ENCODE measurements at regions not wholly inside any gene's neighbourhood (a gene's known extent, or its start where the extent isn't known, plus 50 kb on each side); places are given as distances from the start of the nearest gene placed in this dataset.
"Not testable (repeated sequence)": the region's sequence is repeated elsewhere in the genome, so short reads cannot be mapped to it uniquely, and the experiment has no call there.

DNA sequence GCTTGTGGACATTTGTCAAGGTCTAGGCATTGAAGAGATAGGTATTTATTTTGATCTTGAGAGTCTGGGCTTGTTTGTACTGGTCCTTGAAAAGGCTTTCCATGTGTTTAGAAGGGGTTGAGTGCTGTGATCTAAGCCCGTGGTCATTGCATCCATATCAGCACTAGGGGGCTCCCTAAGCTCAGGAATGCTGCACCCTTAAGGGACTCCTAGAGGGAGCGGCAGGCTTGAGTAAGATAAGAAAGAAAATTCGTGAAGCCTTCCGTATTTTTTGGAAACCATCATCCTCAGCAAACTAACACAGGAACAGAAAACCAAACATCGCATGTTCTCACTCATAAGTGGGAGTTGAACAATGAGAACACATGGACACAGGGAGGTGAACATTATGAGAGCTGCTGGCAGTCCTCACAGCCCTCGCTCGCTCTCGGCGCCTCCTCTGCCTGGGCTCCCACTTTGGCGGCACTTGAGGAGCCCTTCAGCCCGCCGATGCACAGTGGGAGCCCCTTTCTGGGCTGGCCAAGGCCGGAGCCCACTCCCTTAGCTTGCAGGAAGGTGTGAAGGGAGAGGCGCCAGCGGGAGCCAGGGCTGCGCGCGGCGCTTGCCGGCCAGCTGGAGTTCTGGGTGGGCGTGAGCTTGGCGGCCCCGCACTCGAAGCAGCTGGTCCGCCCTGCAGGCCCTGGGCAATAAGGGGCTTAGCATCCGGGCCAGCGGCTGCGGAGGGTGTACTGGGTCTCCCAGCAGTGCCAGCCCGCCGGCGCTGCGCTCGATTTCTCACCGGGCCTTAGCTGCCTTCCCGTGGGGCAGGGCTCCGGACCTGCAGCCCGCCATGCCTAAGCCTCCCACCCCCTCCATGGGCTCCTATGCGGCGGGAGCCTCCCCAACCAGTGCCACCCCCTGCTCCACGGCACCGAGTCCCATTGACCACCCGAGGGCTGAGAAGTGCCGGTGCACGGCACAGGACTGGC, 201.2 kb upstream of the PCDH18 start:
- H4K20me1 ChIP-seq (ENCODE audit: insufficient read depth, low read length); H2BK5ac ChIP-seq (ENCODE audit: low read depth, low read length, poor library complexity, severe bottlenecking); H3K9me1 ChIP-seq (ENCODE audit: insufficient read depth, low read length); H3K27me3 ChIP-seq (ENCODE audit: control insufficient read depth, insufficient read depth, low read length); H2BK120ac ChIP-seq (ENCODE audit: low read depth, low read length); H4K8ac ChIP-seq (ENCODE audit: low read depth in 2 of 2, low read length in 2 of 2); CTCF ChIA-PET; H3K4me2 ChIP-seq (ENCODE audit: low read depth, low read length); H3K56ac ChIP-seq (ENCODE audit: extremely low read depth, insufficient read depth, low read length); H3K9me3 ChIP-seq (ENCODE audit: control insufficient read depth, insufficient read depth, low read length); H3K27ac ChIP-seq (ENCODE audit: insufficient read depth, low read length); H2BK20ac ChIP-seq (ENCODE audit: low read depth, low read length); H2BK15ac ChIP-seq (ENCODE audit: low read depth, low read length); H3K23ac ChIP-seq (ENCODE audit: low read depth, low read length); H3K4me3 ChIP-seq (ENCODE audit: insufficient read depth, low read depth, low read length); H3K36me3 ChIP-seq (ENCODE audit: control insufficient read depth, insufficient read depth, low read length); H2AK9ac ChIP-seq (replicated peaks; ENCODE audit: low read depth, low read length, poor library complexity); H3K4me1 ChIP-seq (ENCODE audit: control insufficient read depth, insufficient read depth, low read length); H3K4ac ChIP-seq (ENCODE audit: low read depth, low read length); intact Hi-C loops (cut with micrococcal nuclease); BruUV-seq (replicated peaks); H2AFZ ChIP-seq (replicated peaks; ENCODE audit: low read length, poor library complexity); in situ Hi-C loops (cut with MboI; ENCODE audit: low sequenced_read_pairs); POLR2A ChIA-PET (ENCODE audit: unreplicated experiment); H3K18ac ChIP-seq (ENCODE audit: low read depth, low read length); ATAC-seq (ENCODE audit: low read depth); dilution Hi-C loops (cut with HindIII; ENCODE audit: low sequenced_read_pairs, unreplicated experiment); H3K9ac ChIP-seq (ENCODE audit: low read depth, low read length); H3K14ac ChIP-seq (replicated peaks; ENCODE audit: low read depth, low read length); H2AK5ac ChIP-seq (ENCODE audit: low read depth, low read length); H4K5ac ChIP-seq (ENCODE audit: low read depth, low read length); H3K79me1 ChIP-seq (ENCODE audit: low read depth in 1 of 2, low read length in 2 of 2); H4K91ac ChIP-seq (ENCODE audit: insufficient read depth, low read depth, low read length): not testable (repeated sequence)
- TF ChIP-seq RAD21 (IDR thresholded peaks at IDR 0.05; ENCODE audit: low read length), result peak; percentile 53
- TF ChIP-seq, protein P1, sequence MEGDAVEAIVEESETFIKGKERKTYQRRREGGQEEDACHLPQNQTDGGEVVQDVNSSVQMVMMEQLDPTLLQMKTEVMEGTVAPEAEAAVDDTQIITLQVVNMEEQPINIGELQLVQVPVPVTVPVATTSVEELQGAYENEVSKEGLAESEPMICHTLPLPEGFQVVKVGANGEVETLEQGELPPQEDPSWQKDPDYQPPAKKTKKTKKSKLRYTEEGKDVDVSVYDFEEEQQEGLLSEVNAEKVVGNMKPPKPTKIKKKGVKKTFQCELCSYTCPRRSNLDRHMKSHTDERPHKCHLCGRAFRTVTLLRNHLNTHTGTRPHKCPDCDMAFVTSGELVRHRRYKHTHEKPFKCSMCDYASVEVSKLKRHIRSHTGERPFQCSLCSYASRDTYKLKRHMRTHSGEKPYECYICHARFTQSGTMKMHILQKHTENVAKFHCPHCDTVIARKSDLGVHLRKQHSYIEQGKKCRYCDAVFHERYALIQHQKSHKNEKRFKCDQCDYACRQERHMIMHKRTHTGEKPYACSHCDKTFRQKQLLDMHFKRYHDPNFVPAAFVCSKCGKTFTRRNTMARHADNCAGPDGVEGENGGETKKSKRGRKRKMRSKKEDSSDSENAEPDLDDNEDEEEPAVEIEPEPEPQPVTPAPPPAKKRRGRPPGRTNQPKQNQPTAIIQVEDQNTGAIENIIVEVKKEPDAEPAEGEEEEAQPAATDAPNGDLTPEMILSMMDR (conservative IDR thresholded peaks at IDR 0.05; ENCODE audit: low read depth, low read length), result peak; percentile 38; the same call in 1 of the 2 replicates
- 0 out of 2 replicates have a peak, but pooled peaks have one; percentile 11 for TF ChIP-seq SMC3 (IDR thresholded peaks at IDR 0.05; ENCODE audit: low read depth, low read length)
- peak; percentile 8 for DNase-seq
- WGBS, 2 experiments (ENCODE audit: extremely low coverage in 2 of 2, insufficient read length in 1 of 2), result 87% methylated on average over 10 of the region's 44 CpGs; no CpG with 5 or more reads in 1 of the 2 experiments

Measured in IMR-90 (cell line).